Activated CD4-positive, CD25-positive, alpha-beta regulatory T cell (primary cell): ENCODE measurements at regions not wholly inside any gene's neighbourhood (a gene's known extent, or its start where the extent isn't known, plus 50 kb on each side); places are given as distances from the start of the nearest gene placed in this dataset.
"Not testable (repeated sequence)": the region's sequence is repeated elsewhere in the genome, so short reads cannot be mapped to it uniquely, and the experiment has no call there.

ENCODE experiments used
- DNase-seq, 4 experiments: peaks; one replicate each; lab custom pipeline; 2025; lab: John Stamatoyannopoulos, UW

GRCh38 chr15:35992791-35993190, 446.8 kb upstream of the DPH6 start:
- no peak for DNase-seq

DNA sequence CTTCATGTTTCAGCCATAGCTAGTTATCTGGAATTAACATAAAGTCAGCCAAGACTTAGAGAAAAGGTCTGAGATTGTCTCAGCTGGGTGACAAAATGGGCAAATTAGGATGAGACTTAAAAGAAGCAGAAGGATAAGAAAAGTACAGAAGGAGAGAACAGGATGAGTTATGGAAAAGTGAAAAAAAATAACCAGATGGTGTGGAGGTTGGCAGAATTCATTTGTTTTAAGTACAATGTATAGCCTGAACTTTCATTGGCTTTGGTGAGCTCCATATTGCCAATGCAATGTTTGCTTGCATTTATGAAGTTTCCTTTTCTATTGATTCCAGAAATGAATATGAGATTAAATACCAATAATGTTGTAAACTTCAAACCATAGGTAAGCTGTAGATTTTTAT, 447.2 kb upstream of the DPH6 start:
- DNase-seq: no peak

- no peak for DNase-seq
Measured at GRCh38 chr15:35994876-35995275, 448.9 kb upstream of the DPH6 start.

DNA sequence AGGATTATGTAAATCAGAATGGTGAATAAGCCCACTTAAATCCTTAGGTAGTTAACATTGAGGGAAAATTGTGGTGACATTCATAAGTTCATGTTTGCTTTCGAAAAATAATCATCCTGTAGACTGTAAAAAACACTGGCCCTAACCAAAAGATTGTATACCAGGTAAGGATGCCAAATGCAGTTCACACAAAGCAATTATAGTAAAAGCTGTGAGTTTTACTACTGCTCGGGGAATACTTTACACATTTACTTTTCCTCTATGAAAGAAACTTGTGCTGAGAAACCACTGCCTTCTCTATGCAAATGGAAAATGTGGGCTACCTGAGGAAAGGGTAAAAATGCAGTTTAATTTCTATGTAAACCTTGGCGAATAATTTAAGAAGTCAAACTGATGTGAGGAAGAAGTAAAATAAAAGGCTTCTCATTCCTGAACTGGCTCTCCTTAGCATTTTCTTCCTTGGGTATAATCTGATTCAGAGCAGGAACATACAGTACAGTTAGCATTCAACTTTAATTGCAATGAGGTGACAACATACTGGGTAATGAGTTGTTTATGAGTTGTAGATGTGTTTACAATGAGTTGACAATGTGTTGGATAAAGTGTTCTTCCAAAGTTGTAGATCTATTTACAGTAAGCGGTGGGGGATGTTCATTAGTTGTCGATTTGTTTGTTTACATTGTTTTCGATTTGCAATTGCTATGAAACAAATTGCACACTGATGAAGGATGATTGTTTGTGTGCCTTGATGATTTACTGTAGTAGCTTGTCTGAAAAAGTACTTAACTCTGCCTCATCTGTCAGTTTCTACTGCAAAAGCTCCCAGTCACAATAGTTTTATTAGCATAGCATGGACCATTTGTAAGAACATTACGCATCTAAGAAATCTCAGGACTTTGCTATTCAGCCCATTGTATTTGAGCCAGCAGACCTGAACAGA, 453.0 kb upstream of the DPH6 start:
- no peak for DNase-seq

DNA sequence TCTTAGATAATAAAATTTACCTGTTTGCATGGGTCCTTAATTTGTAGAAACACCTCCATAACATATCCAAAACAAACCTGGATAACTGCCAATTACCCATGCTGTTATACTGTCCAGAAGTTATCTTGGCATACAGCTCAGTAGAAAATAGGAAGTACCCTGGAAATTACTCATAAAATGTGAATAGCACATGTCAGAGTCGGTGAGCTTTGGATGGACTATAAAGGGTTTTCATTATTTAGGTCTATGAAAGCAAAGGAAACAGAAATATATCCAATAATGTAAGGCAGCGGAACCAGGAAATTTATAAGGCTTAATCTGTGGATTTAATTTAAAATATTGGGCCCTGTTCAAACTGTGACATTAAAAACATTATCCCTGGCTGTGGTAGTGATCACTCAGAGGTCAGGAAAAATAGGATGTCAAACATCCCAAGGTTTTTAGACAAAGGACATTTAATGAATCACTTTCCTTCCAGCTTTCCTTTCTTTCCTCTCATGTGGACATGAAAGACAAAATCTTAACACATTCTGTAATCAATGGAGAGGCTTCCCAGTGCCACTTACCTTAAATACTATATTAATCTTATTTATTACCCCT, 459.0 kb upstream of the DPH6 start:
- DNase-seq: no peak

DNA sequence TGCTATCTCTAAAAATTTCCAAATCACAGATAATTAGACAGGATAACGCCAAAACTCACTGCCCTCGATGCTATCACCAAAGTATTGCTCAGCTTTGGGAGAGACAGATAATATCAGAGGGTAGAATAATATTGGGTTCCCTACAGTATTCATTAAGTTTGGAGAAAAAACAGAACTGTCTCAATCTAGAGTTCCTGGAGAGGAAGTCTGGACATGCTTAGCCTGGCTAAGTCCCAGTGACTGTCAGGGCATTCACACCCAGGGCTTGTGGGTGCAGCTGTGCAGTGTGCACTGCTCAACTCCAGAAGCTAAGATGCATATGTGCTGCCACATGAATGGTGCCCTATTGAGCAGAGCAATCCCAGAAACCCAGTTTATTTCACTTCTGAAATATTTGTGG, 459.6 kb upstream of the DPH6 start:
- DNase-seq: no peak

DNA sequence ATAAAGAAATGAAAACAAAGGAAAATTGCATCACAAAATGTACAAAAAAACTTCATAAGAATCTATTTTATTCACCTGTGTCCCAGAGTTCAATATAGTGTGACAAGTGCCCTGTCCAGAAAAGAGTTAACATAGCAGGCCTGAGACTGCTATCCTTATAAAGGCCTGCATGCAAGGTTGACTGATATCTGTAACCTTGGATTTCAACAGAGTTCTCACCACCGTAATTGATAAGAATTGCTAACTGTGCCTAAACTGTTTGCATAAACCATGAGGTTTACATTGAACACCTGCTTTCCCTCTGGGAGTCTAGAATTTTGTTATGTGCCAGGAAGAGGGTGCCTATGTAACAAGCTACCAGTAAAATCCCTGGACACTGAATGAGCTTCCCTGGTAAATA, 461.7 kb upstream of the DPH6 start:
- DNase-seq: no peak

DNA sequence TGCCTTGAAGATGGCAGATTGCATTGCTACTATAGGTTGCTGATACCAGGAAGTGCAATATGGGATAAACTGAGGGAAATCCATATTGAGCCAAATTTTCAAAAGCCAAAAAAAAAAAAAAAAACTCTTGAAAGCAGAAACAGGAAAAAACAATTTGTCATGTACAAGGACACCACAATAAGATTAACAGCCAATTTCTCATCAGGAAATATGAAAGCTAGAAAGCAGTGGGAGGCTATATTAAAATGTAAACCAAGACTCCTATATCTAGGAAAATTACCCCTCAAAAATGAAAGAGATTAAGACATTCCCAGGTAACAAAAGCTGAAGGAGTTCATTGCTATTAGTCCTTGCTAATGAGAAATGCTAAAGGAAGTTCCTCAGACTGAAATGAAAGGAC, 462.8 kb upstream of the DPH6 start:
- DNase-seq: no peak

DNA sequence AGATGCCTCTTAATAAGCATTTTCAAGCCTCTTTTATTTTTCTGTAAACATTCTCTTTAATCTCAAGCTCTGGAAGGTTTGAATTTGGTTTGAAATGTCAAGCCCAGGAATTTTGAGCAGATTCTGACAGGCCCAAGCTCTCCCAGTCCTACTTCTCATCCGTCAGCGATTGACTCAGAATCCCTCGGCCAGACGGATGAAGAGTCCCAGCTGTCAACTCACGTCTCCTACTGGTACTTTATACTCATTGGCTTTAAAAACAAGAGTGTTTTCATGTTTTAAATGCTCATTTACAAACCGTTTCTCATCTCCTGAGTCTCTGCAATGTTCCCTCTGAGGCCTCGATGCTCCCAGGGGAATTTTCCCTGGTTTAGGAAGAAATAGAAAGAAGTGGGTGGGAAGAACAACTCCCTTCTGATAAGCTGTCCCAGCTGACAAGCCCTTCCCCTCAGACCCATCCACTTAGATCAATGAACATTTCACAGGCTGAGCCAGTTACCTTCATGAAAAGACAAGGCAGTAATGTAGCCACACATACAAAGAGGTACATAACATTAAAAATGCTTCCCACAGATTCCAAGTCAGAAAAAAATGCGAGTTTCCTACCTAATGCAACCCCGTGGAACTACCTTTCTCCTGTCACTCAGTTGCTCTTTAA, 478.2 kb upstream of the DPH6 start:
- no peak for DNase-seq

DNA sequence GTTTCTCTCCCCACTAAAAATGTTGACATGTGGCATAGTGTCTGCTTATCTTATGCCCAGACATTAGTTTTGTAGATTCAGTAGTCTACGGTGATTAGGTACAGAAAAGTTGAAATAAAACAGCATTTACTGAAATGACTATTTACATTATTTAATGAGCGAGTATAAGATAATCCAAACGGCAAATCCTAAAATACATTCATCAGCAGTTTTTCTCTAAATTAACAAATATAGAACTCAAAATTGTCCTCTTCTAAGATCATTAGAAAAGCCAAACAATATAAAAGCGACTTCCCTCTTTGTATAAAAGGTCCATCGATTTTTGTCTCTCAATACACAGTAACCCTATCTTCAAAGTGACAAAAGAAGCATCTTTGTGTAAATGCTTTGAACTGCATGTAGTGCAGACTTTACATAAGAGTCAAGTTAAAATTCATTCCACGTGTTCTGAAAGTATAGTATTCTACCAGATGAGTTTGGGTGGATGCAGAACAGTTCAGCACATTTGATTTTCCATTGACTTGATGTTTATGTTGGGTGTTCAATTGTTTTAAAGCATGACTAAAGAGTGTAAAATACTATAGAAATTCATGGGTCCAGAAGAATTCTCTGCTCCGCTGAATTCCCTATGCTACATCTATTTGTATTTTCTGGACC, 480.8 kb upstream of the DPH6 start:
- DNase-seq: no peak

GRCh38 chr15:36029606-36030210, 483.7 kb upstream of the DPH6 start:
- DNase-seq: no peak

GRCh38 chr15:36039996-36040572, 494.1 kb upstream of the DPH6 start:
- DNase-seq: no peak

DNA sequence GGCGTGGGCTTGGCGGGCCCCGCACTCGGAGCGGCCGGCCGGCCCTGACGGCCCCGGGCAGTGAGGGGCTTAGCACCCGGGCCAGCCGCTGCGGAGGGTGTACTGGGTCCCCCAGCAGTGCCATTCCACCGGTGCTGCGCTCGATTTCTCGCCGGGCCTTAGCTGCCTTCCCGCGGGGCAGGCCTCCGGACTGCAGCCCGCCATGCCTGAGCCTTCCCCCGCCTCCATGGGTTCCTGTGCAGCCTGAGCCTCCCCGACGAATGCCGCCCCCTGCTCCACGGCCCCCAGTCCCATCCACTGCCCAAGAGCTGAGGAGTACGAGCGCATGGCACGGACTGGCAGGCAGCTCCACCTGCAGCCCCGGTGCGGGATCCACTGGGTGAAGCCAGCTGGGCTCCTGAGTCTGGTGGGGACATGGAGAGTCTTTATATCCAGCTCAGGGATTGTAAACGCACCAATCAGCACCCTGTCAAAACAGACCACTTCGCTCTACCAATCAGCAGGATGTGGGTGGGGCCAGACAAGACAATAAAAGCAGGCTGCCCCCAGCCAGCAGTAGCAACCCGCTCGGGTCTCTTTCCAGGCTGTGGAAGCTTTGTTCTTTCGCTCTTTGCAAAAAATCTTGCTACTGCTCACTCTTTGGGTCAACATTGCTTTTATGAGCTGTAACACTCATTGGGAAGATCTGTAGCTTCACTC, 501.2 kb upstream of the DPH6 start:
- not testable (repeated sequence) for DNase-seq

DNA sequence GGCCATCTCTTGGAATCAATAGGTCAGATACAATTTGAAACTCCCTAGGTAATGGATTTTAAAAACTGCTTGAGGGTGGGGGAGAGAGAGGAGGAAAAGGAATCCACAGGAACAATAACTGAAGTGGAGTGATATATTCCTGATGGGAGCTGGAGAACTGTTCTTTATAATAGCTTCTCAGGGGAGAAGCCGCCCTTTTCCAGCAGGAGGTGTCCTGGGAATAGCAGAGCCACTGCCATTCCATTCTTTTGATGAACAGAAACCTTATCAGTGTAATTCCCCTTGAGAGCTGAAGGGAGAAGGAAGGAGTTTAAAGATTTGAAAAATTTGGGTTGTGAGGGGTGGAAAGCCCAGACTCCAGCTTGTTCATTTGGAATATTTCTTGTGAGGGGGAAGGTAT, 504.9 kb upstream of the DPH6 start:
- DNase-seq: no peak

DNA sequence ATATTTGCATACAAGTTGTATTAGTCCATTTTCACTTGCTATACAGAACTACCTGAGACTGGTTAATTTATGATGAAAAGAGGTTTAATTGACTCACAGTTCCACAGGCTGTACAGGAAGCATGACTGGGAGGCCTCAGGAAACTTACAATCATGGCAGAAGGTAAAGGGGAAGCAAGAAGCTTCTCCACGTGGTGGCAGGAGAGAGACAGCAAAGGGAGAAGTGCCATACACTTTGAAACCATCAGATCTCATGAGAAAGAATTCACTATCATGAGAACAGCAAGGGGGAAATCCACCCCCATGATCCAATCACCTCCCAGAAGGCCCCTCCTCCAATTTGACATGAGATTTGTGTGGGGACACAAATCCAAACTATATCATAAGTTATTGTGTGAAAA, 506.7 kb upstream of the DPH6 start:
- not testable (repeated sequence) for DNase-seq

DNA sequence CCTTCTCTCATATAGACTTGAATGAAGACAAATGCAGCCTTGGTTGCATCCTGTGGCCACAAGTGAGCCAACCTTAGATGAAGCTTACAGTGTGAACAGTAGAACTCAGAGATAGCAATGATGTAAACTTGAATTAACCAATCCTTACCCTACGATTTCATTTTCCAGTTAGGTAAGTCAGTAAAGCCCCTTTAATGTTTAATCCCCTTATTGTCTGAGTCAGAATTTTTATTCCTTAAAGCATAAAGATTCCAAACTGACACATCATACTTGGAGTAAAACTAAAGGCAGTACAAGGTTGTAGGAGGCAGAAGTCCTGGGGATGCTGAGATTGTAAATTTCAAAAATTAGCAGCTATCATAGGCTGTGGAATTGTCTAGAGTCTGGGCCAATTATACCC, 507.8 kb upstream of the DPH6 start:
- DNase-seq: no peak

GRCh38 chr15:36059596-36059995, 513.6 kb upstream of the DPH6 start:
- no peak for DNase-seq

DNA sequence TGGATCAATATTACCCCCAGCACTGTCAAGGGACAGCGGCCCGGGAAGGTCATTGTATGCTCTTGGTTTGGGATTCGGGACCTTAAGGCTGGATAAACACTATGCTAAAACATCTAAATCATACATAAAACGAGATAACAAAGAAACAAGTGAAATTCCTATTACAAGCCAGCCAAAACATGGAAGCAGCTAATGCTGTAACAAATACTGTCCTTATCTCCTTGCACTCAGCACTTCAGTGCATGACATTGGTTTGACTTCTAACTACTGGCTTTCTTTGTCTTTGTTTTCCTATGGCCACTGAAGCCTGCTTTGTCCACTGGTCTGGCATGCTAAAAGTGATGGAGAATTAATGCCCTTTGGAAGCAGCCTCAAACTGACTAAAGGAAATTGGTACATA, 516.4 kb upstream of the DPH6 start:
- no peak for DNase-seq

DNA sequence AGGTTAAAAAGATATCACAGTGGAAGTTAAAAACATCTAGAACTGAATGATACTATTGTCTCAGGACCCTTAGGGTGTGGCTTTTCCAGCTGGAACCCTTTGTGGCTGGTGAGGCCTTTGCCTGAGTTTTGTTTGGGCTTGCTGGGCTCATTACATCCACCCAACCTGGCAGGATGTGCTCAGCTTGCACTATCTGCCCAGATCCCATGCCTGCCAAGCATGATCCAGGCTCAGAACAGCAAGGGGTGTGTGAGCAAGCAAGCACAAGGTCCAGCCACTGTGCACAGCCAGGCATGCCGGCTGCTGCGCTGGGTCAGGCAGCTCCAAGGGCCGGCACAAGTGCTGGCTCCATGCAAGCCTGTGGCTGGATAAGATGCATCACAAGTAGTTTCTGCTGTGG, 512.7 kb upstream of the CDIN1 start:
- no peak for DNase-seq

DNA sequence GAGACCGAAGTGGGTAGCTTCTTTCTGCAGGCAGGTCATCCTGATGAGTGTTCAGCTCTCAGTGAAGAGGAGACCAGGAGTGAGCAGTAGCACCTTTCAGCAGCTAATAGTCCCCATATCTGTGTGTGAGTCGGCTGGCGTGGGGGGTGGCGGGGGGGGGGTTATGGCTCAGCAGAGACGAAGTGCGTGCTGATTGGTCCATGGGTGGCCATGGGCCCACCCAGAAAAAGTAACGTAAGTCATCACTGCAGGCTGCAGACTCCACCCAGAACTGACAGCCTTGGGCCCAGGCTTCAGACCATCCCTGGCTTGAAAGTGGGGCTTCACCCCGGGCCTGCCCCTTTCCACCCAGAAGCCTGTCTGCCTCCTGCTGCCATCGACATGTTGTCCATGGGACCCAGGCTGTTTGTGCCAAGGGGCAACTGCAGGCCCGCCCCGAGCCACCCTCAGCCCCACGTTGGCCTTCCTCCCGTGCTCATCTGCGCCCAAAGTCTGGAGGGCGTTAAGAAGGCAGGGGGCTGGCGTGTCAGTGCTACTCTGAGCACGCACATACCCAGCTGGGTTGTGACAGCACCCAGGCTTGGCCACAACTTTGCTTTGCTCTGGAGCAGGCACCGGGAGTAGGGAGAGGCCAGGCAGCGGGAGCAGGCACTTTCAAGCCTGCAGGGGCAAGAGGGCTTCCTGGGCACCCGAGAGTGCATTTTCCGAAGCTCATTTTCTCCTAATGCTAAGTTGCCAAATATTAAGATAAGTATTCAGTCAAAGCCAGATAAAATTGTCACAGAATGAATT, 511.7 kb upstream of the CDIN1 start:
- no peak for DNase-seq
